Chondrocyte (in vitro differentiated cells): ENCODE measurements at regions not wholly inside any gene's neighbourhood (a gene's known extent, or its start where the extent isn't known, plus 50 kb on each side); places are given as distances from the start of the nearest gene placed in this dataset.
A peak's percentile ranks its signal among the peaks of the same experiment; 100 is the strongest.

Experiments
- DNase-seq: peaks from one replicate; pipeline ENCODE4 v3.0.0; 2021; ENCODE audit warnings: mixed read lengths, low spot score
- H3K27ac Mint-ChIP-seq: one replicate; pipeline ENCODE4 v1.8.0; 2021; ENCODE audit warnings: mild to moderate bottlenecking, moderate library complexity, mixed read lengths; ENCODE audit not compliant: unreplicated experiment
- H3K27me3 Mint-ChIP-seq: 2 replicates; pipeline ENCODE4 v1.8.0; 2021; ENCODE audit warnings: low read depth, mixed read lengths
- H3K36me3 Mint-ChIP-seq: 2 replicates; pipeline ENCODE4 v1.8.0; 2021; ENCODE audit warnings: low read depth, mixed read lengths
- H3K4me1 Mint-ChIP-seq: 2 replicates; pipeline ENCODE4 v1.8.0; 2021; ENCODE audit warnings: low read depth, mild to moderate bottlenecking, mixed read lengths
- H3K4me3 Mint-ChIP-seq: one replicate; pipeline ENCODE4 v1.8.0; 2021; ENCODE audit warnings: mild to moderate bottlenecking, moderate library complexity, mixed read lengths; ENCODE audit not compliant: unreplicated experiment
- H3K9me3 Mint-ChIP-seq: 2 replicates; pipeline ENCODE4 v1.8.0; 2021; ENCODE audit warnings: low read depth, mixed read lengths
- TF ChIP-seq, protein P1 (sequence below): fragments of 200-600 bp; sonication (generic); IDR thresholded peaks from 2 replicates; pipeline ENCODE4 v1.5.0; 2021; ENCODE audit warnings: antibody characterized with exemption, mild to moderate bottlenecking, moderate library complexity

GRCh38 chr7:83280671-83281070, 118.0 kb upstream of the PCLO start:
- TF ChIP-seq, protein P1, sequence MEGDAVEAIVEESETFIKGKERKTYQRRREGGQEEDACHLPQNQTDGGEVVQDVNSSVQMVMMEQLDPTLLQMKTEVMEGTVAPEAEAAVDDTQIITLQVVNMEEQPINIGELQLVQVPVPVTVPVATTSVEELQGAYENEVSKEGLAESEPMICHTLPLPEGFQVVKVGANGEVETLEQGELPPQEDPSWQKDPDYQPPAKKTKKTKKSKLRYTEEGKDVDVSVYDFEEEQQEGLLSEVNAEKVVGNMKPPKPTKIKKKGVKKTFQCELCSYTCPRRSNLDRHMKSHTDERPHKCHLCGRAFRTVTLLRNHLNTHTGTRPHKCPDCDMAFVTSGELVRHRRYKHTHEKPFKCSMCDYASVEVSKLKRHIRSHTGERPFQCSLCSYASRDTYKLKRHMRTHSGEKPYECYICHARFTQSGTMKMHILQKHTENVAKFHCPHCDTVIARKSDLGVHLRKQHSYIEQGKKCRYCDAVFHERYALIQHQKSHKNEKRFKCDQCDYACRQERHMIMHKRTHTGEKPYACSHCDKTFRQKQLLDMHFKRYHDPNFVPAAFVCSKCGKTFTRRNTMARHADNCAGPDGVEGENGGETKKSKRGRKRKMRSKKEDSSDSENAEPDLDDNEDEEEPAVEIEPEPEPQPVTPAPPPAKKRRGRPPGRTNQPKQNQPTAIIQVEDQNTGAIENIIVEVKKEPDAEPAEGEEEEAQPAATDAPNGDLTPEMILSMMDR: no peak
- H3K9me3 Mint-ChIP-seq: peaks cover 2% of the 10 kb centered on the region
- no peaks in the 10 kb centered on the region for H3K36me3 Mint-ChIP-seq
- H3K4me3 Mint-ChIP-seq: no peak overlapping the region
- H3K4me1 Mint-ChIP-seq: no peaks in the 10 kb centered on the region
- peaks cover 2% of the 10 kb centered on the region for H3K27me3 Mint-ChIP-seq
- H3K27ac Mint-ChIP-seq: no peak overlapping the region
- DNase-seq: no peak

DNA sequence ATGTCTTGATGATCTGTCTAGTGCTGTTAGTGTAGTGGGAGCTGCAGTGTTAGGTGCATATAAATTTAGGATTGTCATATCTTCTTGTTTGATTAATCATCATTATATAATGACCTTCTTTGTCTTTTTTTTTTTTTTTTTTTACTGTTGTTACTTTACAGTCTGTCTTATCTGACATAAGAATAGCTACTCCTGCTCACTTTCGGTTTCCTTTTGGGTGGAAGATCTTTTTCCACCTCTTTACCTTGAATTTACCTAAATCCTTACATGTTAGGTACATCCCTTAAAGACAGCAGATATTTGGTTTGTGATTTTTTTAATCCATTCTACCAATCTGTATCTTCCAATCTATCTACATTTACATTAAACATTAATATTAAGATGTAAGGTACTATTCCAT, 113.6 kb upstream of the PCLO start:
- TF ChIP-seq, protein P1: no peak
- DNase-seq: no peak
- H3K9me3 Mint-ChIP-seq: peaks cover 2% of the 10 kb centered on the region
- H3K4me3 Mint-ChIP-seq: no peak overlapping the region
- peaks cover 5% of the 10 kb centered on the region for H3K27me3 Mint-ChIP-seq
- no peaks in the 10 kb centered on the region for H3K4me1 Mint-ChIP-seq
- H3K36me3 Mint-ChIP-seq: no peaks in the 10 kb centered on the region
- no peak overlapping the region for H3K27ac Mint-ChIP-seq

DNA sequence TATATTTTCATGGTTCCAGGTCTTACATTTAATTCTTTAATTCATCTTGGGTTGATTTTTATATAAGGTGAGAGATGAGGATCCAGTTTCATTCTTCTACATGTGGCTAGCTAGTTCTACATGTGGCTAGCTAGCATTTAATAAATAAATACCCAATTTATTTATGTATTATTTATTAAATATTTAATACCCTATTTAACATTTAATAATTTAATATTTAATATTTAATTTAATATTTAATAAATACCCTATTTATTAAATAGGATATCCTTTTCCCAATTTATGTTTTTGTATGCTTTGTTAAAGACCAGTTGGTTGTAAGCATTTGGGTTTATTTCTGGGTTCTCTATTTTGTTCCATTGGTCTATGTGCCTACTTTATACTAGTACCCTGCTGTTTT, 111.0 kb upstream of the PCLO start:
- DNase-seq: no peak
- TF ChIP-seq, protein P1: no peak
- Mint-ChIP-seq H3K4me1 (no peaks in the 10 kb centered on the region), H3K36me3 (no peaks in the 10 kb centered on the region), H3K27me3 (peaks cover 4% of the 10 kb centered on the region), H3K4me3 (no peak overlapping the region), H3K9me3 (peaks cover 2% of the 10 kb centered on the region), H3K27ac (no peak overlapping the region)

DNA sequence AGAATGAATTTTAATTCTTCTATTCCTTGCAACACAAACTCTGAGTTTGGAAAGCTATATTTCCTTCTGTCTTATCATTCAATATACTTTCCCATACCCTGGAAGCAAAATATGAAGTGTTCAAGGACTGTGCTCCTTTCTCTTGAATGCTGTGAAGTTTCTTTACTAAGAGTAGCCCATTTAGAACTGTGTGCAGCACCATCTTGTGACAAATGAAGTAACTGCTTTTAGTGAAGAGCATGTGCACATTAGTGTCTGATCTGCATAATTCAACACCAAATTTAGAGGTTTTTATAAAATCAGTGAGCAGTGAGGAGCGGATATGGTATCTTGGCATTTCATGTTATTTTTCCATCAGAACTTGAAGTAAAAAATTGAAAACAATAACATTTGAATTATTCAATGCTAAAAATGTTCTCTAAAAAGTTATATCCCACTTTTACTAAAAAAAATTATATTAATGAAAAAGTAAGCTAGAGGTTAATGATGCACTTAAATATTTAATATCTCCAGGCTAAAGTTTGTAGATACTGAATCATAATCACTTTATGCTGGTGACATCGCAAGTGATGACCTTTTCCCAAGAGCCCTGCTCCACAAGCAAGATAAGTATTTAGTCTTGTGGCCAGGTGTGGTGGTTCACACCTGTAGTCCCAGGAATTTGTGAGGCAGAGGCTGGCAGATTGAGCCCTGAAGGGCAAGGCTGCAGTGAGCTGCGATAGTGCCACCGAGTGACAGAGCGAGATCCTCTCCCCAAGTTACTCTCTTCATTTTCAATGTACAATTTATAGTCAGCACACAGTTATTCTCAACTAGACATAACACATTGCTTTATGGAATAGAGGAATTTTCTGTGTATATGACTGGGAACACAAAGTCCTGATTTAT, 108.8 kb upstream of the PCLO start:
- DNase-seq: no peak
- H3K9me3 Mint-ChIP-seq: no peaks in the 10 kb centered on the region
- TF ChIP-seq, protein P1: peak; percentile 86

GRCh38 chr7:83270407-83270806, 107.7 kb upstream of the PCLO start:
- Mint-ChIP-seq H3K36me3 (no peaks in the 10 kb centered on the region), H3K27ac (no peak overlapping the region), H3K27me3 (peaks cover 4% of the 10 kb centered on the region), H3K9me3 (no peaks in the 10 kb centered on the region), H3K4me3 (no peak overlapping the region), H3K4me1 (no peaks in the 10 kb centered on the region)
- TF ChIP-seq, protein P1: no peak
- DNase-seq: no peak

More for the DNA sequence above, 108.8 kb upstream of the PCLO start:
- peaks cover 4% of the 10 kb centered on the region for H3K27me3 Mint-ChIP-seq
- H3K36me3 Mint-ChIP-seq: no peaks in the 10 kb centered on the region
- H3K27ac Mint-ChIP-seq: no peak overlapping the region
- no peak overlapping the region for H3K4me3 Mint-ChIP-seq
- H3K4me1 Mint-ChIP-seq: no peaks in the 10 kb centered on the region
